ENCODE measurements at regions not wholly inside any gene's neighbourhood (a gene's known extent, or its start where the extent isn't known, plus 50 kb on each side); places are given as distances from the start of the nearest gene placed in this dataset.

GRCh38 chr10:120727001-120727400 is 124.2 kb upstream of the WDR11 start (continued):
- TF ChIP-seq FOXM1 (IDR thresholded peaks at IDR 0.05; ENCODE audit: low read depth, low read length) (no peak), SIX5 (IDR thresholded peaks at IDR 0.05; ENCODE audit: low read depth, low read length, severe bottlenecking) (no peak), FOS (IDR thresholded peaks at IDR 0.05; ENCODE audit: borderline replicate concordance, extremely low read depth, insufficient read length) (no peak), IKZF1 (conservative IDR thresholded peaks at IDR 0.05) (no peak), SMAD5 (IDR thresholded peaks at IDR 0.05; ENCODE audit: low read depth) (no peak), KLF5 (IDR thresholded peaks at IDR 0.05; ENCODE audit: partially characterized antibody) (no peak)

GRCh38 chr10:120729547-120729946 is 121.6 kb upstream of the WDR11 start:
- no TSS peak for BruUV-seq (replicated peaks)
- Histone ChIP-seq H3K9ac (ENCODE audit: control insufficient read depth, insufficient read depth, low read length) (no peak overlapping the region), H2AFZ (ENCODE audit: control insufficient read depth, low read depth, low read length) (no peak overlapping the region), H4K20me1 (ENCODE audit: control insufficient read depth, insufficient read depth) (no peaks in the 10 kb centered on the region), H3K4me1 (ENCODE audit: control insufficient read depth, insufficient read depth, low read length) (no peaks in the 10 kb centered on the region), H3K79me2 (ENCODE audit: control insufficient read depth, insufficient read depth, low read length) (no peaks in the 10 kb centered on the region), H3K27me3 (replicated peaks in 1 of 2; ENCODE audit: control insufficient read depth in 2 of 2, insufficient read depth in 2 of 2, low read length in 1 of 2) (no peaks in the 10 kb centered on the region), H3K9me3 (replicated peaks; ENCODE audit: control insufficient read depth, insufficient read depth, low read length) (no peaks in the 10 kb centered on the region), H3K4me2 (ENCODE audit: control insufficient read depth, insufficient read depth) (no peak overlapping the region), H3K27ac (ENCODE audit: control insufficient read depth, insufficient read depth) (no peak overlapping the region), H3K4me3 (no peak overlapping the region), H3K36me3 (ENCODE audit: control insufficient read depth in 2 of 2, insufficient read depth in 2 of 2, low read length in 1 of 2) (no peaks in the 10 kb centered on the region)
- intact Hi-C loops (cut with micrococcal nuclease; ENCODE audit: unreplicated experiment) (no loop called here), in situ Hi-C loops (cut with MboI) (no loop called here)
- WGBS (ENCODE audit: insufficient coverage, insufficient replicate concordance, low lambda C conversion rate, missing lambda C conversion rate) = 31% methylated on average over 1 of the region's 1 CpG
- ChIA-PET RAD21 (ENCODE audit: unreplicated experiment) (no interaction called here), POLR2A (no interaction called here), CTCF (no interaction called here), SMC1A (ENCODE audit: uncharacterized antibody, unreplicated experiment) (no interaction called here)
- ATAC-seq = no peak
- no peak for DNase-seq (ENCODE audit: low read depth, low spot score)
- TF ChIP-seq SIN3A (IDR thresholded peaks at IDR 0.05; ENCODE audit: low read depth, low read length) (no peak), IRF5 (IDR thresholded peaks at IDR 0.05; ENCODE audit: borderline replicate concordance) (no peak), GABPA (IDR thresholded peaks at IDR 0.05; ENCODE audit: low read depth) (no peak), EED (IDR thresholded peaks at IDR 0.05; ENCODE audit: low read depth) (no peak), YBX1 (IDR thresholded peaks at IDR 0.05) (no peak), NFYB (IDR thresholded peaks at IDR 0.05; ENCODE audit: insufficient read depth, low read depth, low read length) (no peak), FOXM1 (IDR thresholded peaks at IDR 0.05; ENCODE audit: low read depth, low read length) (no peak), SKIL (IDR thresholded peaks at IDR 0.05; ENCODE audit: low read depth, poor library complexity, severe bottlenecking) (no peak), CREM (IDR thresholded peaks at IDR 0.05; ENCODE audit: low read depth) (no peak)
- FAIRE-seq = no peak

All from GM12878 (cell line).